GM12878 (cell line): ENCODE measurements at regions not wholly inside any gene's neighbourhood (a gene's known extent, or its start where the extent isn't known, plus 50 kb on each side); places are given as distances from the start of the nearest gene placed in this dataset.

Source experiments
- ATAC-seq: fragments of 200-7000 bp; cut with Tn5 transposase; 3 replicates; pipeline ENCODE4 v1.9.1; 2020; ENCODE audit warnings: mild to moderate bottlenecking, moderate library complexity
- BruUV-seq: library from RNA; stranded (reverse); fragments of 400-500 nt; replicated peaks from 2 replicates; lab custom pipeline; 2021; lab: Mats Ljungman, UMichigan
- CTCF ChIA-PET: fragments of 300-600 bp; sonication (Branson Sonifier 250); formaldehyde crosslinking; extraction: SDS; loops from one replicate; lab custom pipeline; 2021; ENCODE audit warnings: inconsistent platforms; lab: Yijun Ruan, JAX
- POLR2A ChIA-PET: fragments of 350-600 bp; formaldehyde crosslinking; extraction: SDS; loops from one replicate; lab custom pipeline; 2021; ENCODE audit warnings: inconsistent platforms; lab: Charles Lee
- RAD21 ChIA-PET: fragments of 300-600 bp; sonication (Branson Sonifier 250); formaldehyde crosslinking; loops from one replicate; lab custom pipeline; 2023; ENCODE audit warnings: antibody characterized with exemption; ENCODE audit not compliant: unreplicated experiment; lab: Charles Lee
- SMC1A ChIA-PET: fragments of 300-600 bp; sonication (Branson Sonifier 250); formaldehyde crosslinking; loops from one replicate; lab custom pipeline; 2023; ENCODE audit not compliant: unreplicated experiment, uncharacterized antibody; lab: Charles Lee
- DNase-seq: peaks from one replicate; pipeline ENCODE4 v3.0.0-alpha.2; 2011; ENCODE audit warnings: low read depth, low spot score
- FAIRE-seq: peaks from 3 replicates; lab custom pipeline; 2011; peaks lifted over from hg19 to GRCh38; lab: Jason Lieb, UNC
- H2AFZ ChIP-seq: 2 replicates; pipeline ENCODE4 v1.6.0; 2011; ENCODE audit warnings: low read depth, low read length, control low read depth; ENCODE audit not compliant: control insufficient read depth
- H3K27ac ChIP-seq: 2 replicates; pipeline ENCODE4 v1.5.1; 2011; ENCODE audit warnings: control low read depth; ENCODE audit not compliant: control insufficient read depth, insufficient read depth
- H3K27me3 ChIP-seq, 2 experiments: replicated peaks in 1 of 2; 2 replicates each; pipeline versions ENCODE4 v1.6.0 to v1.6.1; 2011; ENCODE audit warnings: low read length in 1 of 2; ENCODE audit not compliant: control insufficient read depth in 2 of 2, insufficient read depth in 2 of 2
- H3K36me3 ChIP-seq, 2 experiments: 2 replicates each; pipeline ENCODE4 v1.5.1; 2011; ENCODE audit warnings: low read length in 1 of 2; ENCODE audit not compliant: control insufficient read depth in 2 of 2, insufficient read depth in 2 of 2
- H3K4me1 ChIP-seq: 2 replicates; pipeline ENCODE4 v1.6.1; 2011; ENCODE audit warnings: mild to moderate bottlenecking, low read length, moderate library complexity, mixed read lengths; ENCODE audit not compliant: control insufficient read depth, insufficient read depth
- H3K4me2 ChIP-seq: 2 replicates; pipeline ENCODE4 v1.6.0; 2011; ENCODE audit warnings: control low read depth; ENCODE audit not compliant: control insufficient read depth, insufficient read depth
- H3K4me3 ChIP-seq: fragments of 200-600 bp; sonication (generic); 2 replicates; pipeline ENCODE4 v1.5.1; 2016
- H3K79me2 ChIP-seq: 2 replicates; pipeline ENCODE4 v1.6.0; 2011; ENCODE audit warnings: low read length; ENCODE audit not compliant: control insufficient read depth, insufficient read depth
- H3K9ac ChIP-seq: 2 replicates; pipeline ENCODE4 v1.8.0; 2011; ENCODE audit warnings: low read length, control low read depth, mixed read lengths; ENCODE audit not compliant: control insufficient read depth, insufficient read depth
- H3K9me3 ChIP-seq: replicated peaks from 3 replicates; pipeline ENCODE4 v1.5.1; 2011; ENCODE audit warnings: mild to moderate bottlenecking, low read length; ENCODE audit not compliant: control insufficient read depth, insufficient read depth
- H4K20me1 ChIP-seq: 2 replicates; pipeline ENCODE4 v1.6.0; 2011; ENCODE audit not compliant: control insufficient read depth, insufficient read depth
- BHLHE40 ChIP-seq, 2 experiments: fragments of 450-650 bp in 1 of 2; IDR thresholded peaks; 2 replicates each; pipeline ENCODE4 v1.6.1; 2011 to 2017; ENCODE audit warnings: low read depth in 2 of 2, borderline replicate concordance in 1 of 2, improper control_type of control experiment in 1 of 2, low read length in 1 of 2, mild to moderate bottlenecking in 1 of 2
- BRCA1 ChIP-seq: IDR thresholded peaks from 2 replicates; pipeline ENCODE4 v1.6.1; 2011; ENCODE audit warnings: low read depth, low read length, improper control_type of control experiment
- CEBPB ChIP-seq, 2 experiments: fragments of 150-350 bp in 1 of 2; IDR thresholded peaks; 2 replicates each; pipeline ENCODE4 v1.6.1; 2012 to 2014; ENCODE audit warnings: low read depth in 2 of 2, low read length in 2 of 2, borderline replicate concordance in 1 of 2, inconsistent platforms in 1 of 2
- ELK1 ChIP-seq: IDR thresholded peaks from 2 replicates; pipeline ENCODE4 v1.6.1; 2012; ENCODE audit warnings: low read depth, low read length, improper control_type of control experiment
- MXI1 ChIP-seq: fragments of 150-350 bp; IDR thresholded peaks from 2 replicates; pipeline ENCODE4 v1.6.1; 2011; ENCODE audit warnings: low read depth, mild to moderate bottlenecking, inconsistent platforms, low read length, improper control_type of control experiment
- RAD21 ChIP-seq: IDR thresholded peaks from 2 replicates; pipeline ENCODE4 v1.6.1; 2011; ENCODE audit warnings: mild to moderate bottlenecking, low read depth, low read length, moderate library complexity; ENCODE audit not compliant: insufficient read depth
- RB1 ChIP-seq: fragments of 450-650 bp; formaldehyde crosslinking; IDR thresholded peaks from 2 replicates; pipeline ENCODE4 v1.6.1; 2017; ENCODE audit warnings: mild to moderate bottlenecking, borderline replicate concordance
- RUNX3 ChIP-seq: IDR thresholded peaks from 2 replicates; pipeline ENCODE4 v1.6.1; 2012; ENCODE audit warnings: low read length, inconsistent platforms
- SMAD1 ChIP-seq: fragments of 450-650 bp; IDR thresholded peaks from 2 replicates; pipeline ENCODE4 v1.6.1; 2018; ENCODE audit warnings: mild to moderate bottlenecking, low read depth; ENCODE audit not compliant: partially characterized antibody
- SMC3 ChIP-seq: IDR thresholded peaks from 2 replicates; pipeline ENCODE4 v1.6.1; 2011; ENCODE audit warnings: low read length, improper control_type of control experiment, borderline replicate concordance
- STAT3 ChIP-seq: IDR thresholded peaks from 2 replicates; pipeline ENCODE4 v1.6.1; 2011; ENCODE audit warnings: low read depth, low read length, improper control_type of control experiment
- ZNF687 ChIP-seq: fragments of 450-650 bp; IDR thresholded peaks from 2 replicates; pipeline ENCODE4 v1.6.1; 2017; ENCODE audit warnings: mild to moderate bottlenecking, moderate library complexity
- WGBS: methylation state at CpG from one replicate; pipeline ENCODE4 v1.1.6; 2016; ENCODE audit warnings: low lambda C conversion rate; ENCODE audit not compliant: insufficient replicate concordance, insufficient coverage; ENCODE audit errors: missing lambda C conversion rate; 5-methylcytosine and 5-hydroxymethylcytosine counted together
- in situ Hi-C: fragments of 300-500 bp; cut with MboI; formaldehyde crosslinking; loops from 9 replicates; pipeline ENCODE4 v1.14.3; 2018; ENCODE audit warnings: mixed read lengths
- intact Hi-C: fragments of 100-400 bp; cut with micrococcal nuclease; formaldehyde crosslinking; loops from one replicate; pipeline ENCODE4 v1.14.2; 2022; ENCODE audit not compliant: unreplicated experiment
- TF ChIP-seq, protein P1 (sequence below), 3 experiments: IDR thresholded peaks in 2 of 3; conservative IDR thresholded peaks in 1 of 3; 2 replicates each; pipeline ENCODE4 v1.5.1; 2011; ENCODE audit warnings: low read depth in 3 of 3, low read length in 3 of 3, mild to moderate bottlenecking in 3 of 3, control low read depth in 2 of 3, moderate library complexity in 2 of 3, inconsistent platforms in 1 of 3, mixed read lengths in 1 of 3; ENCODE audit not compliant: control insufficient read depth in 2 of 3, insufficient read depth in 1 of 3; ENCODE audit errors: extremely low read depth in 1 of 3

DNA sequence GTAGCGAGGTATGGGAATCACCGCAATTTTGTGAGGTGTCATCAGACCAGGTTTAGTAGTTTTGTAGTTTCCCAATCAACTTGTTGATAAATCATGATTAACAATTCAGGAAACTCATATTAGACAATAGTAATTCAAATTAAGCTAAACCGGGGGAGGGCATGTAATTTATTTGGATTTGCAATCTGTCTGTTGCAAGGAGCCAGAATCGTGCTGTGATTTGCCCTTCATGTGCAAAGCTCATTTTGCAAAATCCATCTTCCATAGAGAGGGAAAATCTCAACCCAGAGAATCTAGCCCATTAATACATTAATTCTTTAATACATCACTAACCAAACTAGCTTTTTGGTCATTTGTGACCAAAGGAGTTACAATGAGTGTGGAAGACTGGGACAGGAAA, 164.7 kb upstream of the TRPM3 start (continued):
- no peak for TF ChIP-seq BRCA1
- no peak for TF ChIP-seq SMAD1
- TF ChIP-seq MXI1 = no peak
- no peak for TF ChIP-seq CEBPB (IDR thresholded peaks at IDR 0.05; ENCODE audit: borderline replicate concordance in 1 of 2, low read depth in 2 of 2, low read length in 2 of 2)
- no peak for TF ChIP-seq RB1
- TF ChIP-seq, all 136 proteins: peak for 0

GRCh38 chr9:71285191-71285656, 163.8 kb upstream of the TRPM3 start:
- Histone ChIP-seq H3K9me3 (no peaks in the 10 kb centered on the region), H2AFZ (no peak overlapping the region), H4K20me1 (no peaks in the 10 kb centered on the region), H3K79me2 (no peaks in the 10 kb centered on the region), H3K27me3 (no peaks in the 10 kb centered on the region), H3K27ac (no peak overlapping the region), H3K9ac (no peak overlapping the region), H3K4me2 (no peak overlapping the region), H3K36me3 (no peaks in the 10 kb centered on the region), H3K4me1 (no peaks in the 10 kb centered on the region), H3K4me3 (no peak overlapping the region)
- DNase-seq = no peak
- intact Hi-C loops = loop anchor here (1.0 to 10.0 kb wide), 4 partner anchors 190 to 532 kb away; partner anchors contain the start of gene CEMIP2
- FAIRE-seq = peak; percentile 44
- no peak for TF ChIP-seq RUNX3
- no peak for TF ChIP-seq CEBPB (IDR thresholded peaks at IDR 0.05; ENCODE audit: borderline replicate concordance in 1 of 2, low read depth in 2 of 2, low read length in 2 of 2)
- TF ChIP-seq BHLHE40 (IDR thresholded peaks at IDR 0.05; ENCODE audit: borderline replicate concordance in 1 of 2, low read depth in 2 of 2, low read length in 1 of 2) = 0 out of 4 replicates have a peak, but pooled peaks of 1 of the 2 experiments have one; percentile 18
- TF ChIP-seq ZNF687 = no peak
- TF ChIP-seq SMC3 = peak; percentile 83
- TF ChIP-seq STAT3 = 0 out of 2 replicates have a peak, but pooled peaks have one; percentile 51
- TF ChIP-seq RAD21 = peak; percentile 97
- TF ChIP-seq, protein P1, sequence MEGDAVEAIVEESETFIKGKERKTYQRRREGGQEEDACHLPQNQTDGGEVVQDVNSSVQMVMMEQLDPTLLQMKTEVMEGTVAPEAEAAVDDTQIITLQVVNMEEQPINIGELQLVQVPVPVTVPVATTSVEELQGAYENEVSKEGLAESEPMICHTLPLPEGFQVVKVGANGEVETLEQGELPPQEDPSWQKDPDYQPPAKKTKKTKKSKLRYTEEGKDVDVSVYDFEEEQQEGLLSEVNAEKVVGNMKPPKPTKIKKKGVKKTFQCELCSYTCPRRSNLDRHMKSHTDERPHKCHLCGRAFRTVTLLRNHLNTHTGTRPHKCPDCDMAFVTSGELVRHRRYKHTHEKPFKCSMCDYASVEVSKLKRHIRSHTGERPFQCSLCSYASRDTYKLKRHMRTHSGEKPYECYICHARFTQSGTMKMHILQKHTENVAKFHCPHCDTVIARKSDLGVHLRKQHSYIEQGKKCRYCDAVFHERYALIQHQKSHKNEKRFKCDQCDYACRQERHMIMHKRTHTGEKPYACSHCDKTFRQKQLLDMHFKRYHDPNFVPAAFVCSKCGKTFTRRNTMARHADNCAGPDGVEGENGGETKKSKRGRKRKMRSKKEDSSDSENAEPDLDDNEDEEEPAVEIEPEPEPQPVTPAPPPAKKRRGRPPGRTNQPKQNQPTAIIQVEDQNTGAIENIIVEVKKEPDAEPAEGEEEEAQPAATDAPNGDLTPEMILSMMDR (IDR thresholded peaks at IDR 0.05 in 2 of 3, conservative IDR thresholded peaks at IDR 0.05 in 1 of 3; ENCODE audit: control insufficient read depth in 2 of 3, extremely low read depth in 1 of 3, insufficient read depth in 1 of 3, low read depth in 3 of 3, low read length in 3 of 3) = peak; percentile 84 to 93 (median 90)
- no peak for TF ChIP-seq ELK1
- peak; percentile 94 for ATAC-seq
- 48% methylated on average over 8 of the region's 8 CpGs for WGBS
- CTCF ChIA-PET = interaction anchor here (0.6 to 5.0 kb wide), 37 partner anchors 11 to 822 kb away, joined by 3 to 29 read pairs (median 4); partner anchors contain the start of gene CEMIP2
- POLR2A ChIA-PET = no interaction called here
- RAD21 ChIA-PET = interaction anchor here (0.7 to 1.3 kb wide), 2 partner anchors 432 to 739 kb away, joined by 3 to 5 read pairs; no protein-coding TSS in a partner anchor
- SMC1A ChIA-PET = interaction anchor here (0.7 to 3.5 kb wide), 18 partner anchors 8 to 631 kb away, joined by 3 to 15 read pairs (median 4); no protein-coding TSS in a partner anchor
- BruUV-seq = no TSS peak
- in situ Hi-C loops = loop anchor here (10.0 to 25.0 kb wide), 2 partner anchors 480 to 727 kb away; partner anchors contain the start of gene CEMIP2
